ENCODE measurements at regions not wholly inside any gene's neighbourhood (a gene's known extent, or its start where the extent isn't known, plus 50 kb on each side); places are given as distances from the start of the nearest gene placed in this dataset.

DNA sequence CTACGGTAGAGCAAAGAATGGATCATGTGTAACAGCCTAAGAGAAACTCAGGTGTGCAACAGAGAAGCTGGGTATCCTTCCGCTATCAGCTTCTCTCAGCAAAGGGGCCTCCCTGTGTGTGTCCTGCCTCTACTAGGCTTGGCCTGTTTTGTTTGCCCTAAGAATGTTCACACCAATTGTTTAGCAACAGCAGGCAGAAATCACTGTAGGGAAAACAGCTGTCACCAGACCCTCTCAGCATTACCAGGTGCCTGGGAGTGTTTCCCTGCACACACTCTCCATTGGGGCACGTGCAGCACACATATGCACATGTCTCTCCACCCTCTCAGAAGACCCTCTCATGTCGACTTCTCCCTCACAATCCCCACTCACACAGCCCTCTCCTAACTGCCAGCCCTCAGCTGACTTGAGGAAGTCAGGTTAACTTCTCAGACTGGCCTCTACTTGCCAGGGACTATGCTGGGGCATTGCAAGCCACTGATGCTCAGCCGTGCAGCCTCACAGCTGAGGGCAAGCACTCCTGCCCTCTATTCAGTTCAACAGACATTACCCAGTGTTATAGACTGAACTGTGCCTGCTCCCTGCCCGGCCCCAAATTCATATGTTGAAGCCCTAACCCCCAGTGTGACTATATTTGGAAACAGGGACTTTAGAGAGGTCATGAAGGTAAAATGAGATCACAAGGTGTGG, 97.6 kb downstream of the TRIM29 start:
- intact Hi-C loops (cut with micrococcal nuclease), result no loop called here
- H3K27me3 Mint-ChIP-seq, result peaks cover 12% of the 10 kb centered on the region
- no peaks in the 10 kb centered on the region for H3K36me3 Mint-ChIP-seq (ENCODE audit: low read depth)
- no peak overlapping the region for H3K4me3 Mint-ChIP-seq
- no peak overlapping the region for H3K27ac Mint-ChIP-seq
- H3K4me1 Mint-ChIP-seq (ENCODE audit: low read depth), result no peaks in the 10 kb centered on the region
- H3K9me3 Mint-ChIP-seq, result no peaks in the 10 kb centered on the region

DNA sequence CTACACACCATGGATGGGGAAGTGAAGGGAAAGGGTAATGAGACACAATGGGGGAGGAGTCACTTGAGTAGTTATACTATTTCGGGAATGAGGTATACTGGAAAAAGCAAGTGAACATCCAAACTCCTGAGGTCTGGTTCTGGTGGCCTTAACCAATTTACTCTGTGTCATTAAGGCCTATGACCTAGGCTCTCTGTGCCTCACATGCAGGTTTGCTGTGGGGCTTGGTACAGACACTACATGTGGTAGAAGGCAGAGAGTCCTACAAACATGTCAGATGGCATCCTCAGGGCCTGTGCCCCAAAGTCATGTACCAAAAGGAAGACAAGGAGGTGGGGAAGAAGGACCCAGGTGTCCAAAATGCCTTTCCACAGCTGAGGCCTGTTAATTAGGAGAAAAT, 98.9 kb downstream of the TRIM29 start:
- Mint-ChIP-seq H3K9me3 (no peaks in the 10 kb centered on the region), H3K27me3 (peaks cover 14% of the 10 kb centered on the region), H3K4me3 (no peak overlapping the region), H3K27ac (no peak overlapping the region), H3K4me1 (ENCODE audit: low read depth) (no peaks in the 10 kb centered on the region), H3K36me3 (ENCODE audit: low read depth) (no peaks in the 10 kb centered on the region)
- intact Hi-C loops (cut with micrococcal nuclease), result no loop called here

DNA sequence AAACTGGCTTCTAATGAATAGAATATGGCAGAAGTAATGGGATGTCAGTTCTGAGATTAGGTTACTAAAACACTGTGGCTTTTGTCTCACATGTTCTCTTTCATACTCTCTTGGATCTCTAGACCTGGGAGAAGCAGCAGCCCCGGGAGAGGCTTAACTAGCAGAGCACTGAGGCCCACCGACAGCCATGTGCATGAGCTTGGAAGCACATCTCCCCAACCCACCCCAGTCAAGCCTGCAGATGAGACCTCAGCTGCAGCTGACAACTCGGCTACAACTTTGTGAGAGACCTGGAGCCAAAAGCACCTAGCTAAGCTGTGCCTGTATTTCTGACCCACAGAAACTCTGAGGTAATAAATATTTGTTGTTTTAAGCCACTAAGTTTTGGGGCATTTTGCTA, 100.8 kb downstream of the TRIM29 start:
- H3K9me3 Mint-ChIP-seq, result no peaks in the 10 kb centered on the region
- peaks cover 13% of the 10 kb centered on the region for H3K27me3 Mint-ChIP-seq
- intact Hi-C loops (cut with micrococcal nuclease), result no loop called here
- H3K27ac Mint-ChIP-seq, result no peak overlapping the region
- H3K4me3 Mint-ChIP-seq, result no peak overlapping the region
- no peaks in the 10 kb centered on the region for H3K4me1 Mint-ChIP-seq (ENCODE audit: low read depth)
- H3K36me3 Mint-ChIP-seq (ENCODE audit: low read depth), result no peaks in the 10 kb centered on the region

DNA sequence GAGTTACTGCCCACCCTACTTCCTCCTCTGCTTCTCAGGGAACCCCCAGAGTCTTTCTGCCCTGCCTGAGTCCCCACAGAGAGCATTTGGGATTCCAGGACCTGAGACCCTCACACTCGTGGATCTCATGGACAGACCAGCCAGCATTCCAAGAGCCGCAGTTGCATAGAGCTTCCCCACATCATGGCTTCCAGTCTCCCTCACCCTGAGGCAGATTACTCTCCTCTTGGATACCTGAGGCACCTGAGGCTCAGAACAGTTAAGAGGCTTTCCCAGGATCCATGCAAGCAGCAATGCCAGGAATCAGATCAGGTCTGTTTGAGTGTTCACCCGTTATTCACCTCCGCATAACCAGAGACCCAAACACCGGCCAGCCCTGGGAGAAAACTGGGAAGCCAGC, 102.2 kb downstream of the TRIM29 start:
- H3K27me3 Mint-ChIP-seq, result peaks cover 15% of the 10 kb centered on the region
- no peak overlapping the region for H3K27ac Mint-ChIP-seq
- H3K4me3 Mint-ChIP-seq, result no peak overlapping the region
- H3K9me3 Mint-ChIP-seq, result no peaks in the 10 kb centered on the region
- intact Hi-C loops (cut with micrococcal nuclease), result no loop called here
- no peaks in the 10 kb centered on the region for H3K36me3 Mint-ChIP-seq (ENCODE audit: low read depth)
- no peaks in the 10 kb centered on the region for H3K4me1 Mint-ChIP-seq (ENCODE audit: low read depth)

DNA sequence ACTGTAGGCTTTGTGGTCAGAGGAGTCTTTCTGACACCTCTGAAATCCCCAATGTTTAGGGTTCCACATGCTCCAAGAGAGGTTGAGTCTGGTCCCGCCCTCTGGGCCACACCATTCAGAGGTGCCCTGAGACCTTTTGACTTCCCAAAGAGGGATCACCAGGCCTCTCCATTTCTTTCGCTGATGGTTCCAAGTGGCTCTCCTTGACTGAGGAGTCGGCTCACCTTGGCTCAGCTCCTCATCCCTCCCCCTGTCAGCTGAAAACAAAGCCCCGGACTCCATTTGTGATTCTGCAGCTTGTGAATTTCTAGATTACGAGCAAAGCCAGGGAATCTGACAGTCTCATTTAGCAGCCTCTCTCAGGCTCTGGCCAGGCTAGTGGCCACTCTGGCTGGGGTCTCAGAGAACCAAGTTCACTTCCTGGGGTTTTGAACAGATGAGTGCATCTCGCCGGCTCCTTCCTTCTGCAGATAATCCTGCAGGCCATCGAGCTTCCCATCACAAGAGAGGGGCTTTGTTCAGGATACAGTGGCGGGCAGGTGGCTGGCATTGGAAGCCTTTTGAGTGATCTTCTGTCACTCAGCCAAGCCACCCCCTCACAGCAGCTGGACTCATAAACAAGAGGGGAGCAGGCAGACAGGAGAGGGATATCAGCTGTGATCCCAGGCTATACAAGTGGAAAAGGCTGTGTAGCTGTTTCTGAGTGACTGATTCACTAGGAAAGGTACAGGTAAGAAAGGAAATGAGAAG, 102.9 kb downstream of the TRIM29 start:
- Mint-ChIP-seq H3K36me3 (ENCODE audit: low read depth) (no peaks in the 10 kb centered on the region), H3K9me3 (no peaks in the 10 kb centered on the region), H3K27ac (no peak overlapping the region), H3K4me1 (ENCODE audit: low read depth) (no peaks in the 10 kb centered on the region), H3K4me3 (no peak overlapping the region), H3K27me3 (peaks cover 13% of the 10 kb centered on the region)
- intact Hi-C loops (cut with micrococcal nuclease), result no loop called here

DNA sequence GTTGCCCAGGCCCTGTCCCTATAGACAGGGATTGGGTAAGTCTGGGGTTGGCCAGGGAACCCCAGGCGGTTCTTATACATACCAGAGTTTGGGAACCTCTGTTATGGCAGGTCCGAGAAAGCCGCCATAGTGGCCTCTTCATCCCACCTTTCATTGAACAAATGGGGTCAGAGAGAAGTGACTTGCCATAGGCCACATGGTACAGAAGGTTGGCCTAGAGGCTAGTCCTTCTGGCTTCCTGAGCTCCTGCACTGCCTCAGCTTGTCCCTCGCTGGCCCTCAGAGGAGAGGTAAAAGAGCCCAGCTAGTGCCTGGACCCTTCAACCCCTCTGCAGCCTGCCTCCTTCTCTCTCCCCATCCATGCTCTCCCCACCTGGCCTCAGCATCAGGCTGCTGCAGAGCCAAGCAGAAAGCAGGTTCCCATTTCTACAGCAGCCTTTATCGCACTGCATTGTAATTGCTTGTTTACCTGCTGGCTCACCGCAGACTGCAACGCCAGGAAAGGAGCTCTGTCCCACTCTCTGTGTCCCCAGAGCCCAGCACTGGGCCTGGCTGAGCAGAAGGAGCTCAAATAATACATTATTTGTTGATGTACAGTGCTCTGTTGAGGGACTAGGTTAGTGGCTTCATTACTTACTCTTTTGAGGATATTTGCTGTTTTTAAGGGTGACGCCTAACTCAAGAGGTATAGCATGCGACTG, 103.6 kb downstream of the TRIM29 start:
- H3K36me3 Mint-ChIP-seq (ENCODE audit: low read depth), result no peaks in the 10 kb centered on the region

DNA sequence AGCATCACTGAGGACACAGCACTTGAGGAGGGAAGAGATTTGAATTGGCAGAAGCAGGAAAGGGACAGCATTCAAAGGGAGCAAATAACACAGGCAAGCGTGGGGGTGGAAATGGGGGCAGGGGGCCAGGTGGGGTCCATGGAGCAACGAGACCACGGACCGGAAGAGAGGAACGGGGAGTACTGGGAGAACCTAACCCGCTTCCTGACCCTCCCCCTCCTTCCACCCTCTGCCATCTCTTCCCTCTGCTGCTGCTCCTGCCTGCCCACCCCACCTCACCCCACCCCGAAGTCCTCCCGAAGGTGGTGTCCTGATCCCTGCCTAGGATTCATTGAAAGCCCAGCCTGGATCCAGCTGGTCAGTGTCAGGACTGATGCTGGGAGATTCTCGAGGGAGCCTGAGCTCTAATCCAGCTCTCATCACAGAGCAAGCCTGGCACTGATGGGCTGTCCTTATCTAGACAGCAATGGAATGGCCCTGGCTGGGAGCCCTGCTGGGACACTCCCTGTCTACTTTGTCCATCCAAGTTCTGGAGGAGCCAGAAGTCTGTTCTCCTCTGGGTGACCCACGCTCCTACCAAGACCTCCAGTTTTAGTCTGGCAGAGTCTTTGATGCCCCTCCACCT, 105.0 kb downstream of the TRIM29 start:
- H3K27me3 Mint-ChIP-seq, result peaks cover 14% of the 10 kb centered on the region
- H3K9me3 Mint-ChIP-seq, result no peaks in the 10 kb centered on the region
- no peaks in the 10 kb centered on the region for H3K4me1 Mint-ChIP-seq (ENCODE audit: low read depth)
- H3K27ac Mint-ChIP-seq, result no peak overlapping the region
- no peak overlapping the region for H3K4me3 Mint-ChIP-seq
- no peaks in the 10 kb centered on the region for H3K36me3 Mint-ChIP-seq (ENCODE audit: low read depth)
- intact Hi-C loops (cut with micrococcal nuclease), result no loop called here

More for the DNA sequence above, 103.6 kb downstream of the TRIM29 start:
- Mint-ChIP-seq H3K4me3 (no peak overlapping the region), H3K9me3 (no peaks in the 10 kb centered on the region), H3K27ac (no peak overlapping the region), H3K4me1 (ENCODE audit: low read depth) (no peaks in the 10 kb centered on the region), H3K27me3 (peaks cover 12% of the 10 kb centered on the region)
- intact Hi-C loops (cut with micrococcal nuclease), result no loop called here

DNA sequence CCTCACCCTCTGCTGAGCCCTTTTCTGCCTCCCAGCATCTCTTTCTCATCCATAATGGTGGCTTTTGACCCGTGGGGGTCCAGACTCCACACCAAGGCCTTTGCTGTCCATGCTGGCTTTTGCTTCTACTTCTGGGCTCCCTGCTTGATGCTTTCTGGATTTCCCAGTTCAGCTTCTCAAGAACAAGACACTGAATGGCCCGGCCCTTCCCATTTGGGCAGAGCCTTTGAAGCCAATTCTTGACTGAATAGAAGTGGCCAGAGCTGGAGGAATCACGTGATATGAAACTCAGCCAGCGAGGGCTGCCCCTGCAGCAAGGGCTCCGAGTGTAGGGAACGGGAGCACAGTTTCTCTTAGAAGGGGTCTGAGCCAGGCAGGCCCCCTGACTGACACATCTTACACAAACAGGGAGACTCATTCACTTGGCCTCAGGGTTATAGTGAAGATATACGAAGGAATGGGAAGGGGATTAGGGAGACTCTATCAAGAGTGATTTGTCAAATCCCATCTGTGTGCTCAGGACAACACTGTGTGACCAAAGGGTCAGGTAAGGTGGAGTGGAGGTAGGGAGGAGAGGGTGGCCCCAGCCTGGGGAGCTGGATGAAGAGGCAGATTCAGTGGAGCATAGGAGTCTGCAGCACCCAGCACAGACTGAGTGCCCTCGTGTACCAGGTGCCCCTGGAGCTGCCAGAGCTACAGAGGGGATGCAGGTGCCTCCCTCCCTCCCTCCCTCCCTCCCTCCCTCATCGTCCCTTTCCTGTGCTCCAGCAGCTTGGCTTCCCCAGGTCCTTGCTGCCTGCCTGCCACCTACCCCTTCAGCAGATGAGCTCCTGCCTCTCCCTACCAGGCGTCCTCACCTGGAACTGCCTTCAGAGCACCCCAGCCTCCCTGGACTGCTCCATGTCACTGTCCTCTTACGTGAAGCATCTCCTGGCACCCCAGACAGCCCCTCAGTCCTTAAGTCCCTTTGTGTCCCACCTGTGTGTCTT, 106.0 kb downstream of the TRIM29 start:
- Mint-ChIP-seq H3K27ac (no peak overlapping the region), H3K9me3 (no peaks in the 10 kb centered on the region), H3K36me3 (ENCODE audit: low read depth) (no peaks in the 10 kb centered on the region), H3K4me1 (ENCODE audit: low read depth) (no peaks in the 10 kb centered on the region), H3K27me3 (peaks cover 16% of the 10 kb centered on the region), H3K4me3 (no peak overlapping the region)
- intact Hi-C loops (cut with micrococcal nuclease), result no loop called here

DNA sequence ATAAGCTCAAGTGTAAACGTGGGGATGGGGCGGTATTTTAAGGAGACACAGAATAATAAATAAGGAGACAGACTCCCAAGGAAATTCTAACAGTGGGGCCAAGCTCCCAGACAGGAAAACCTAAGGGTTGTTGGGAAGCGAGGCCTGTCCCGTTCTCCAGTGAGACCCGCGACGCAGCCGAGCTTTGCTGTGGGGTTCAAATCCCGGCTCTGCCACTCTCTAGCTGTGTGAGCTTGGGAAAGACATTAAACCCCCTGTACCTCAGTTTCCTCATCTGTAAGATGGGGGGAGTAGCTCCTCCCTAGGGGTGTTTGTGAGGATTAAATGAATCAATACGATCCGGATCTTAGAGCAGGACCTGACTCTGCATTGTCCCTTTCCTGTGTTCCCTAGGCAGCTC, 106.8 kb downstream of the TRIM29 start:
- Mint-ChIP-seq H3K36me3 (ENCODE audit: low read depth) (no peaks in the 10 kb centered on the region), H3K4me1 (ENCODE audit: low read depth) (no peaks in the 10 kb centered on the region), H3K9me3 (no peaks in the 10 kb centered on the region), H3K4me3 (no peak overlapping the region), H3K27ac (no peak overlapping the region), H3K27me3 (peaks cover 16% of the 10 kb centered on the region)
- intact Hi-C loops (cut with micrococcal nuclease), result no loop called here

DNA sequence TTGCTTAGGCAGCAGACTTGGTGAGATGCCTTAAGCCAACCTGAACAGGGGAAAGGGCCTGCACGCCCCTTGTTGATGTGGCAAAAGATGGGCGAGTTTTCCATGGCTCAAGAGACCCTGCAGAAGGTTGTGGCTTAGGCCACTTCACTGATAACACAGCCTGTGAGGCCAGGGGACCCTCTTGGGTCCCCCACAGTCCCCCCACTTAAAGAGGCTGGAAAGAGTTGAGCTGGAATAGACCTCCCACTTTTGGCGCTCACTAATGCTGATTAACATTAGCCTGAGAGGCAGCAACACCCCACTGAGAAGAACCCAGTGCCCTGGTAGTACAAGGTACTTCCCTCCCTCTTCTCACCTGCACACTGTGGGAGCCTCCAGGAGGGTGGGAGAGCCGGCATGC, 107.5 kb downstream of the TRIM29 start:
- intact Hi-C loops (cut with micrococcal nuclease), result no loop called here
- H3K4me1 Mint-ChIP-seq (ENCODE audit: low read depth), result no peaks in the 10 kb centered on the region
- H3K36me3 Mint-ChIP-seq (ENCODE audit: low read depth), result no peaks in the 10 kb centered on the region

DNA sequence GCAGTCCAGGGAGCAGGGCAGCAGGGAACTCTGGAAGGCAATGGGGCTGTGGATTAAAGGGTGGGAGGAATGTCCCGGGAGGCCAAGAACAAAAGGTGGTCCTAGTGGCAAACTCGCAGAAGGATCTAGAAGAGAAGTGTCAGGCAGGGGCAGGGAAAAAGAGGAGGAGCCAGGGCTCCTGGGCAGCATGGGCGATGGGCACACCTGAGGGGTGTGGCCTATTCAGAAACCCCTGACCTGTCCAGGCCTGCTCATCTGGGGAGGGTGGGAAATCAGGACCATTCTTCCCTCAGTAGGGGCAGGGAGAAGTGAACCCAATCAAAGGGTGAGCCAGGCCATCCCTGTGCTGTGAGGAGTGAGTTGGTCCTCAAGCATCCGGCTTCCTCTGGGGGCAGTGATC, 108.6 kb downstream of the TRIM29 start:
- no peaks in the 10 kb centered on the region for H3K9me3 Mint-ChIP-seq
- H3K4me1 Mint-ChIP-seq (ENCODE audit: low read depth), result no peaks in the 10 kb centered on the region
- no peak overlapping the region for H3K27ac Mint-ChIP-seq
- peaks cover 14% of the 10 kb centered on the region for H3K27me3 Mint-ChIP-seq
- no peak overlapping the region for H3K4me3 Mint-ChIP-seq
- intact Hi-C loops (cut with micrococcal nuclease), result no loop called here
- H3K36me3 Mint-ChIP-seq (ENCODE audit: low read depth), result no peaks in the 10 kb centered on the region

More for the DNA sequence above, 107.5 kb downstream of the TRIM29 start:
- Mint-ChIP-seq H3K27me3 (peaks cover 16% of the 10 kb centered on the region), H3K27ac (no peak overlapping the region), H3K4me3 (no peak overlapping the region), H3K9me3 (no peaks in the 10 kb centered on the region)

DNA sequence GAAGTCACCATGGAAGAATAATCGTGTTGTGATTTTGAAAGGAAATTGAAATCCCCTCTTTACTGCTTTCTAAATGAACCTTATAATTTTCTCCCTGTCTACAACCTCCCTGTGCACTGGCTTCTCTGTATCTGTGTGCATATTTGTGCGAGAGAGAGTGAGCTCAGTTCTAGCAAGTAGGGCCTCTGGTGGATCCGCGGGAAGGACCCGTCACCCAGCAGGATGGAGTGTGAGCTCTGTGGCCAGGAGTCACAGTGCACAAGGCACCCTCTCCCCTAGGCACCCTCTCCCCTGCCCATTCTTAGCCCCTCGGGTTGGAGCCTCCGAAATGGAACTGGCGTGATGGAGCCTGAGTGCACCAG, 109.0 kb downstream of the TRIM29 start:
- no peaks in the 10 kb centered on the region for H3K9me3 Mint-ChIP-seq
- no peak overlapping the region for H3K4me3 Mint-ChIP-seq
- intact Hi-C loops (cut with micrococcal nuclease), result no loop called here
- no peaks in the 10 kb centered on the region for H3K4me1 Mint-ChIP-seq (ENCODE audit: low read depth)
- no peaks in the 10 kb centered on the region for H3K36me3 Mint-ChIP-seq (ENCODE audit: low read depth)
- H3K27me3 Mint-ChIP-seq, result peaks cover 14% of the 10 kb centered on the region
- no peak overlapping the region for H3K27ac Mint-ChIP-seq

DNA sequence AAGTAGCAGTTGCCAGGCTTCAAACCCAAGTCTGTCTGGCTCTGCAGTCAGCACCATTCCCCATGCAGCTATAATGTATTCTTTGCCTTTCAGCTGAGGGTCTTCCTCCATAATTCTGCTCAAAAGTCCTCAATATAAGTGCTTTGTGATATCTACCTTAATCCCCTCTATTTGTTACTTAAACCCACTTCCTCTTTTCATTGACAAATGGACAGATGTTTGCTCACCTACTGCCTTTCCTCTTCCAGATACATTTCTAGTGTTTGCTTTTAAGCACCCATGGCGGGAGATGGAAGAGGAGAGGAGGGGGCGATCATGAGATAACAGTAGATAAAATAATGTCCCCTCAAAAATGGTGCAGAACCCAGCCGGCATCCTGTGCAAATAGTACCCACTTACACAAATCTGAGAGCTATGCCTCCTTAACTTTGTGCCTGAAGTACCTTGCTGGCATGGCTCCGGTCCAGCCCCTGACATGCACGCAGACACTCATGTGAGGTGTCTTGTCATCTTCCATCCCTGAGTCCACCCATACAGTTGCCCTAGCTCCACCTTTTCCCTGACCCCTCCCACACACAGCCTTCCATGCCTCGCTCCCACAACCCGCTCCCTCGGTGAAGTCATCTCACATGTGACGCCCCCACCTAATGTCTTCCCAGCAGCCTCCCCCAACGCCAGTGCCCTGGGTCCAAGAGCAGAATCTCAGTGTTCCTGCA, 109.6 kb downstream of the TRIM29 start:
- no peaks in the 10 kb centered on the region for H3K36me3 Mint-ChIP-seq (ENCODE audit: low read depth)
- H3K4me3 Mint-ChIP-seq, result no peak overlapping the region
- no peaks in the 10 kb centered on the region for H3K4me1 Mint-ChIP-seq (ENCODE audit: low read depth)

More for the DNA sequence above, 109.6 kb downstream of the TRIM29 start:
- Mint-ChIP-seq H3K9me3 (no peaks in the 10 kb centered on the region), H3K27ac (no peak overlapping the region), H3K27me3 (peaks cover 14% of the 10 kb centered on the region)
- intact Hi-C loops (cut with micrococcal nuclease), result no loop called here
